GM12878 (cell line): ENCODE measurements at regions not wholly inside any gene's neighbourhood (a gene's known extent, or its start where the extent isn't known, plus 50 kb on each side); places are given as distances from the start of the nearest gene placed in this dataset.

Source experiments
- ATAC-seq: fragments of 200-7000 bp; cut with Tn5 transposase; 3 replicates; pipeline ENCODE4 v1.9.1; 2020; ENCODE audit warnings: mild to moderate bottlenecking, moderate library complexity
- BruUV-seq: library from RNA; stranded (reverse); fragments of 400-500 nt; replicated peaks from 2 replicates; lab custom pipeline; 2021; lab: Mats Ljungman, UMichigan
- CTCF ChIA-PET: fragments of 300-600 bp; sonication (Branson Sonifier 250); formaldehyde crosslinking; extraction: SDS; loops from one replicate; lab custom pipeline; 2021; ENCODE audit warnings: inconsistent platforms; lab: Yijun Ruan, JAX
- POLR2A ChIA-PET: fragments of 350-600 bp; formaldehyde crosslinking; extraction: SDS; loops from one replicate; lab custom pipeline; 2021; ENCODE audit warnings: inconsistent platforms; lab: Charles Lee
- RAD21 ChIA-PET: fragments of 300-600 bp; sonication (Branson Sonifier 250); formaldehyde crosslinking; loops from one replicate; lab custom pipeline; 2023; ENCODE audit warnings: antibody characterized with exemption; ENCODE audit not compliant: unreplicated experiment; lab: Charles Lee
- SMC1A ChIA-PET: fragments of 300-600 bp; sonication (Branson Sonifier 250); formaldehyde crosslinking; loops from one replicate; lab custom pipeline; 2023; ENCODE audit not compliant: unreplicated experiment, uncharacterized antibody; lab: Charles Lee
- DNase-seq: peaks from one replicate; pipeline ENCODE4 v3.0.0-alpha.2; 2011; ENCODE audit warnings: low read depth, low spot score
- FAIRE-seq: peaks from 3 replicates; lab custom pipeline; 2011; peaks lifted over from hg19 to GRCh38; lab: Jason Lieb, UNC
- H2AFZ ChIP-seq: 2 replicates; pipeline ENCODE4 v1.6.0; 2011; ENCODE audit warnings: low read depth, low read length, control low read depth; ENCODE audit not compliant: control insufficient read depth
- H3K27ac ChIP-seq: 2 replicates; pipeline ENCODE4 v1.5.1; 2011; ENCODE audit warnings: control low read depth; ENCODE audit not compliant: control insufficient read depth, insufficient read depth
- H3K27me3 ChIP-seq, 2 experiments: replicated peaks in 1 of 2; 2 replicates each; pipeline versions ENCODE4 v1.6.0 to v1.6.1; 2011; ENCODE audit warnings: low read length in 1 of 2; ENCODE audit not compliant: control insufficient read depth in 2 of 2, insufficient read depth in 2 of 2
- H3K36me3 ChIP-seq, 2 experiments: 2 replicates each; pipeline ENCODE4 v1.5.1; 2011; ENCODE audit warnings: low read length in 1 of 2; ENCODE audit not compliant: control insufficient read depth in 2 of 2, insufficient read depth in 2 of 2
- H3K4me1 ChIP-seq: 2 replicates; pipeline ENCODE4 v1.6.1; 2011; ENCODE audit warnings: mild to moderate bottlenecking, low read length, moderate library complexity, mixed read lengths; ENCODE audit not compliant: control insufficient read depth, insufficient read depth
- H3K4me2 ChIP-seq: 2 replicates; pipeline ENCODE4 v1.6.0; 2011; ENCODE audit warnings: control low read depth; ENCODE audit not compliant: control insufficient read depth, insufficient read depth
- H3K4me3 ChIP-seq: fragments of 200-600 bp; sonication (generic); 2 replicates; pipeline ENCODE4 v1.5.1; 2016
- H3K79me2 ChIP-seq: 2 replicates; pipeline ENCODE4 v1.6.0; 2011; ENCODE audit warnings: low read length; ENCODE audit not compliant: control insufficient read depth, insufficient read depth
- H3K9ac ChIP-seq: 2 replicates; pipeline ENCODE4 v1.8.0; 2011; ENCODE audit warnings: low read length, control low read depth, mixed read lengths; ENCODE audit not compliant: control insufficient read depth, insufficient read depth
- H3K9me3 ChIP-seq: replicated peaks from 3 replicates; pipeline ENCODE4 v1.5.1; 2011; ENCODE audit warnings: mild to moderate bottlenecking, low read length; ENCODE audit not compliant: control insufficient read depth, insufficient read depth
- H4K20me1 ChIP-seq: 2 replicates; pipeline ENCODE4 v1.6.0; 2011; ENCODE audit not compliant: control insufficient read depth, insufficient read depth
- BCL11A ChIP-seq: IDR thresholded peaks from 2 replicates; pipeline ENCODE4 v1.6.1; 2011; ENCODE audit warnings: low read depth, low read length
- GATAD2B ChIP-seq: fragments of 450-650 bp; conservative IDR thresholded peaks from 2 replicates; pipeline ENCODE4 v1.6.1; 2017; ENCODE audit warnings: low read depth, mild to moderate bottlenecking, moderate library complexity
- HCFC1 ChIP-seq: fragments of 150-350 bp; IDR thresholded peaks from 2 replicates; pipeline ENCODE4 v1.6.1; 2014; ENCODE audit warnings: low read length
- HDGF ChIP-seq: fragments of 450-650 bp; IDR thresholded peaks from 2 replicates; pipeline ENCODE4 v1.6.1; 2016; ENCODE audit warnings: antibody characterized with exemption
- IKZF1 ChIP-seq: fragments of 450-650 bp; conservative IDR thresholded peaks from 2 replicates; pipeline ENCODE4 v1.6.1; 2017; ENCODE audit warnings: antibody characterized with exemption, mild to moderate bottlenecking
- JUND ChIP-seq: IDR thresholded peaks from 2 replicates; pipeline ENCODE4 v1.6.1; 2012; ENCODE audit warnings: low read depth, mild to moderate bottlenecking, low read length, improper control_type of control experiment, moderate library complexity
- MAX ChIP-seq: IDR thresholded peaks from 2 replicates; pipeline ENCODE4 v1.6.1; 2012; ENCODE audit warnings: low read depth, low read length, improper control_type of control experiment
- NR2F1 ChIP-seq: fragments of 450-650 bp; conservative IDR thresholded peaks from 2 replicates; pipeline ENCODE4 v1.6.1; 2017; ENCODE audit warnings: mild to moderate bottlenecking
- PML ChIP-seq: IDR thresholded peaks from 2 replicates; pipeline ENCODE4 v1.6.1; 2012; ENCODE audit warnings: low read length, inconsistent platforms
- SMAD5 ChIP-seq: IDR thresholded peaks from 2 replicates; pipeline ENCODE4 v1.6.1; 2016; ENCODE audit warnings: antibody characterized with exemption, low read depth
- SMARCA5 ChIP-seq: fragments of 450-650 bp; IDR thresholded peaks from 2 replicates; pipeline ENCODE4 v1.6.1; 2017; ENCODE audit warnings: mild to moderate bottlenecking
- SMC3 ChIP-seq: IDR thresholded peaks from 2 replicates; pipeline ENCODE4 v1.6.1; 2011; ENCODE audit warnings: low read length, improper control_type of control experiment, borderline replicate concordance
- YBX1 ChIP-seq: fragments of 450-650 bp; IDR thresholded peaks from 2 replicates; pipeline ENCODE4 v1.6.1; 2016; ENCODE audit warnings: antibody characterized with exemption
- ZNF24 ChIP-seq: fragments of 450-650 bp; IDR thresholded peaks from 2 replicates; pipeline ENCODE4 v1.6.1; 2017; ENCODE audit warnings: antibody characterized with exemption, mild to moderate bottlenecking
- ZSCAN29 ChIP-seq: fragments of 450-650 bp; IDR thresholded peaks from 2 replicates; pipeline ENCODE4 v1.6.1; 2017; ENCODE audit warnings: mild to moderate bottlenecking, moderate library complexity
- WGBS: methylation state at CpG from one replicate; pipeline ENCODE4 v1.1.6; 2016; ENCODE audit warnings: low lambda C conversion rate; ENCODE audit not compliant: insufficient replicate concordance, insufficient coverage; ENCODE audit errors: missing lambda C conversion rate; 5-methylcytosine and 5-hydroxymethylcytosine counted together
- in situ Hi-C: fragments of 300-500 bp; cut with MboI; formaldehyde crosslinking; loops from 9 replicates; pipeline ENCODE4 v1.14.3; 2018; ENCODE audit warnings: mixed read lengths
- intact Hi-C: fragments of 100-400 bp; cut with micrococcal nuclease; formaldehyde crosslinking; loops from one replicate; pipeline ENCODE4 v1.14.2; 2022; ENCODE audit not compliant: unreplicated experiment
- TF ChIP-seq, protein P1 (sequence below): IDR thresholded peaks from 2 replicates; pipeline ENCODE4 v1.6.1; 2012; ENCODE audit warnings: low read length, inconsistent platforms
- TF ChIP-seq, protein P2 (sequence below): IDR thresholded peaks from 2 replicates; pipeline ENCODE4 v1.6.1; 2011; ENCODE audit warnings: borderline replicate concordance, low read depth, mild to moderate bottlenecking, moderate library complexity, mixed read lengths, low read length; ENCODE audit not compliant: insufficient read depth; ENCODE audit errors: extremely low read length

- no peak overlapping the region for H3K27ac ChIP-seq
- ChIA-PET RAD21 (interaction anchor here (0.7 to 1.6 kb wide), 3 partner anchors 12 to 181 kb away, joined by 3 read pairs; no protein-coding TSS in a partner anchor), SMC1A (interaction anchor here (5.7 kb wide), 1 partner anchor 181 kb away, joined by 31 read pairs; no protein-coding TSS in a partner anchor), CTCF (interaction anchor here (1.1 to 1.2 kb wide), 2 partner anchors 14 to 319 kb away, joined by 4 to 5 read pairs; no protein-coding TSS in a partner anchor), POLR2A (no interaction called here)
- no peaks in the 10 kb centered on the region for H3K4me1 ChIP-seq
- H4K20me1 ChIP-seq, result no peaks in the 10 kb centered on the region
- H3K4me2 ChIP-seq, result no peak overlapping the region
- no peak for DNase-seq
- H3K79me2 ChIP-seq, result no peaks in the 10 kb centered on the region
- no peak for FAIRE-seq
- no peaks in the 10 kb centered on the region for H3K36me3 ChIP-seq
- H2AFZ ChIP-seq, result no peak overlapping the region
- ATAC-seq, result no peak
- no peaks in the 10 kb centered on the region for H3K27me3 ChIP-seq
- WGBS, result 63% methylated on average over 4 of the region's 4 CpGs
- H3K9ac ChIP-seq, result no peak overlapping the region
- BruUV-seq, result no TSS peak
- intact Hi-C loops, result loop anchor here (5.0 kb wide), 1 partner anchor 60 kb away; no protein-coding TSS in a partner anchor
- H3K9me3 ChIP-seq, result no peaks in the 10 kb centered on the region
- TF ChIP-seq ZNF24, result no peak
- TF ChIP-seq SMARCA5, result no peak
- TF ChIP-seq, protein P1, sequence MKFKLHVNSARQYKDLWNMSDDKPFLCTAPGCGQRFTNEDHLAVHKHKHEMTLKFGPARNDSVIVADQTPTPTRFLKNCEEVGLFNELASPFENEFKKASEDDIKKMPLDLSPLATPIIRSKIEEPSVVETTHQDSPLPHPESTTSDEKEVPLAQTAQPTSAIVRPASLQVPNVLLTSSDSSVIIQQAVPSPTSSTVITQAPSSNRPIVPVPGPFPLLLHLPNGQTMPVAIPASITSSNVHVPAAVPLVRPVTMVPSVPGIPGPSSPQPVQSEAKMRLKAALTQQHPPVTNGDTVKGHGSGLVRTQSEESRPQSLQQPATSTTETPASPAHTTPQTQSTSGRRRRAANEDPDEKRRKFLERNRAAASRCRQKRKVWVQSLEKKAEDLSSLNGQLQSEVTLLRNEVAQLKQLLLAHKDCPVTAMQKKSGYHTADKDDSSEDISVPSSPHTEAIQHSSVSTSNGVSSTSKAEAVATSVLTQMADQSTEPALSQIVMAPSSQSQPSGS, result no peak
- TF ChIP-seq HDGF, result no peak
- in situ Hi-C loops, result loop anchor here (5.0 kb wide), 1 partner anchor 535 kb away; no protein-coding TSS in a partner anchor
- no peak overlapping the region for H3K4me3 ChIP-seq
These were observed 257.9 kb upstream of the ADAMTS16 start for GRCh38 chr5:4882186-4882585.

- Histone ChIP-seq H3K4me1 (no peaks in the 10 kb centered on the region), H3K4me2 (no peak overlapping the region), H2AFZ (no peak overlapping the region), H3K9ac (no peak overlapping the region), H3K27me3 (no peaks in the 10 kb centered on the region), H3K27ac (no peak overlapping the region), H3K36me3 (no peaks in the 10 kb centered on the region), H3K4me3 (no peak overlapping the region), H4K20me1 (no peaks in the 10 kb centered on the region), H3K79me2 (no peaks in the 10 kb centered on the region), H3K9me3 (no peaks in the 10 kb centered on the region)
- intact Hi-C loops, result loop anchor here (5.0 kb wide), 1 partner anchor 59 kb away; no protein-coding TSS in a partner anchor
- no TSS peak for BruUV-seq
- ChIA-PET POLR2A (no interaction called here), CTCF (interaction anchor here (1.1 to 1.3 kb wide), 2 partner anchors 318 to 535 kb away, joined by 3 to 5 read pairs; no protein-coding TSS in a partner anchor), SMC1A (interaction anchor here (5.7 kb wide), 1 partner anchor 180 kb away, joined by 31 read pairs; no protein-coding TSS in a partner anchor), RAD21 (no interaction called here)
- in situ Hi-C loops, result loop anchor here (5.0 kb wide), 1 partner anchor 534 kb away; no protein-coding TSS in a partner anchor
- DNase-seq (no peak), ATAC-seq (no peak), FAIRE-seq (no peak)
- 7% methylated on average over 6 of the region's 6 CpGs for WGBS
- TF ChIP-seq JUND, result no peak
- no peak for TF ChIP-seq BCL11A
- TF ChIP-seq NR2F1, result no peak
- no peak for TF ChIP-seq PML
- no peak for TF ChIP-seq SMC3
- no peak for TF ChIP-seq YBX1
- TF ChIP-seq, protein P2, sequence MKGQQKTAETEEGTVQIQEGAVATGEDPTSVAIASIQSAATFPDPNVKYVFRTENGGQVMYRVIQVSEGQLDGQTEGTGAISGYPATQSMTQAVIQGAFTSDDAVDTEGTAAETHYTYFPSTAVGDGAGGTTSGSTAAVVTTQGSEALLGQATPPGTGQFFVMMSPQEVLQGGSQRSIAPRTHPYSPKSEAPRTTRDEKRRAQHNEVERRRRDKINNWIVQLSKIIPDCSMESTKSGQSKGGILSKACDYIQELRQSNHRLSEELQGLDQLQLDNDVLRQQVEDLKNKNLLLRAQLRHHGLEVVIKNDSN, result no peak
- TF ChIP-seq HCFC1, result no peak
- no peak for TF ChIP-seq MAX
- TF ChIP-seq SMAD5, result no peak
- no peak for TF ChIP-seq IKZF1
- no peak for TF ChIP-seq GATAD2B
- TF ChIP-seq ZSCAN29, result no peak
These were observed 256.8 kb upstream of the ADAMTS16 start for GRCh38 chr5:4883360-4883759.
